SK-N-SH (cell line): ENCODE measurements at regions not wholly inside any gene's neighbourhood (a gene's known extent, or its start where the extent isn't known, plus 50 kb on each side); places are given as distances from the start of the nearest gene placed in this dataset.

Experiments used
- CTCF ChIA-PET: fragments of 300-600, 350-600 bp; formaldehyde crosslinking; extraction: SDS; loops from one replicate; lab custom pipeline; 2021; lab: Yijun Ruan, JAX
- POLR2A ChIA-PET: fragments of 350-600 bp; sonication (Branson Sonifier 250); formaldehyde crosslinking; extraction: SDS; loops from one replicate; lab custom pipeline; 2020; ENCODE audit warnings: antibody characterized with exemption, inconsistent platforms; lab: Yijun Ruan, JAX
- DNase-seq: peaks from one replicate; pipeline ENCODE4 v3.0.0; 2012
- H2AFZ ChIP-seq: fragments of 200-600 bp; sonication (generic); 2 replicates; pipeline ENCODE4 v1.8.1; 2016; ENCODE audit warnings: antibody characterized with exemption, mild to moderate bottlenecking, low read depth
- H3F3A ChIP-seq: fragments of 200-600 bp; sonication (generic); replicated peaks from 2 replicates; pipeline ENCODE3; 2016; ENCODE audit warnings: antibody characterized with exemption, mild to moderate bottlenecking; ENCODE audit not compliant: insufficient read depth
- H3K27ac ChIP-seq, 2 experiments: fragments of 200-500 bp in 1 of 2; fragments of 200-600 bp in 1 of 2; sonication (Bioruptor generic) in 1 of 2; sonication (generic), shearing (Covaris generic) in 1 of 2; 2 replicates each; pipeline versions ENCODE4 v1.5.1 to v1.6.1; 2014 to 2016; ENCODE audit warnings: low read depth in 2 of 2, inconsistent platforms in 1 of 2, low read length in 1 of 2, mild to moderate bottlenecking in 1 of 2, mixed read lengths in 1 of 2
- H3K27me3 ChIP-seq: fragments of 200-600 bp; sonication (generic), shearing (Covaris generic); 2 replicates; pipeline ENCODE4 v1.6.1; 2016; ENCODE audit warnings: mixed run types; ENCODE audit not compliant: insufficient read depth
- H3K36me3 ChIP-seq, 2 experiments: fragments of 200-500 bp in 1 of 2; fragments of 200-600 bp in 1 of 2; sonication (Bioruptor generic) in 1 of 2; sonication (generic) in 1 of 2; replicated peaks in 1 of 2; 2 replicates each; pipeline versions ENCODE3 to v1.5.1; 2014 to 2016; ENCODE audit warnings: low read length in 1 of 2, mild to moderate bottlenecking in 1 of 2; ENCODE audit not compliant: insufficient read depth in 2 of 2, control insufficient read depth in 1 of 2
- H3K4me1 ChIP-seq, 2 experiments: fragments of 200-500 bp in 1 of 2; fragments of 200-600 bp in 1 of 2; sonication (Bioruptor generic) in 1 of 2; sonication (generic), shearing (Covaris generic) in 1 of 2; 2 replicates each; pipeline versions ENCODE4 v1.5.1 to v1.6.1; 2014 to 2016; ENCODE audit warnings: low read depth in 1 of 2, low read length in 1 of 2, mixed run types in 1 of 2; ENCODE audit not compliant: insufficient read depth in 2 of 2, control insufficient read depth in 1 of 2
- H3K4me2 ChIP-seq: fragments of 200-600 bp; sonication (generic), shearing (Covaris generic); 2 replicates; pipeline ENCODE4 v1.6.1; 2017; ENCODE audit warnings: mixed run types
- H3K4me3 ChIP-seq, 2 experiments: fragments of 200-500 bp in 1 of 2; fragments of 200-600 bp in 1 of 2; sonication (Bioruptor generic) in 1 of 2; sonication (generic), shearing (Covaris generic) in 1 of 2; 2 replicates each; pipeline versions ENCODE4 v1.5.1 to v1.8.1; 2014 to 2016; ENCODE audit warnings: low read depth in 2 of 2, inconsistent platforms in 1 of 2, low read length in 1 of 2, mild to moderate bottlenecking in 1 of 2, mixed read lengths in 1 of 2, moderate library complexity in 1 of 2
- H3K79me2 ChIP-seq: fragments of 200-600 bp; sonication (generic); 2 replicates; pipeline ENCODE4 v1.8.1; 2017; ENCODE audit warnings: mild to moderate bottlenecking; ENCODE audit not compliant: insufficient read depth
- H3K9ac ChIP-seq: fragments of 200-600 bp; sonication (generic); 2 replicates; pipeline ENCODE4 v1.6.1; 2017; ENCODE audit warnings: mixed run types
- H3K9me2 ChIP-seq: fragments of 200-600 bp; sonication (generic); 2 replicates; pipeline ENCODE4 v1.6.1; 2017; ENCODE audit warnings: mixed run types
- H3K9me3 ChIP-seq: fragments of 200-600 bp; sonication (generic); 2 replicates; pipeline ENCODE4 v1.6.1; 2017; ENCODE audit warnings: mixed run types, mild to moderate bottlenecking, moderate library complexity
- H4K20me1 ChIP-seq: fragments of 200-600 bp; sonication (generic); 2 replicates; pipeline ENCODE4 v1.6.1; 2017; ENCODE audit warnings: mild to moderate bottlenecking, mixed run types; ENCODE audit not compliant: insufficient read depth
- CHD2 ChIP-seq: fragments of 150-350 bp; IDR thresholded peaks from 2 replicates; pipeline ENCODE4 v1.6.1; 2018; ENCODE audit warnings: low read length; ENCODE audit not compliant: partially characterized antibody
- EP300 ChIP-seq, 2 experiments: IDR thresholded peaks; 2 replicates each; pipeline versions ENCODE4 v1.4.0 to v1.6.1; 2012; ENCODE audit warnings: borderline replicate concordance in 1 of 2, low read depth in 1 of 2, low read length in 1 of 2
- FOSL2 ChIP-seq: IDR thresholded peaks from 2 replicates; pipeline ENCODE4 v1.4.0; 2012; ENCODE audit warnings: low read depth, mild to moderate bottlenecking, moderate library complexity, borderline replicate concordance
- FOXJ3 ChIP-seq: sonication (generic); formaldehyde crosslinking; IDR thresholded peaks from 2 replicates; pipeline ENCODE4 v1.5.1; 2020; ENCODE audit warnings: mild to moderate bottlenecking, missing genetic modification reagents
- GABPA ChIP-seq: IDR thresholded peaks from 2 replicates; pipeline ENCODE4 v1.4.0; 2012; ENCODE audit warnings: low read depth, mild to moderate bottlenecking
- GATA2 ChIP-seq: sonication (generic); formaldehyde crosslinking; IDR thresholded peaks from 2 replicates; pipeline ENCODE4 v1.5.0; 2020; ENCODE audit warnings: mild to moderate bottlenecking, missing genetic modification reagents
- IRF3 ChIP-seq: fragments of 150-350 bp; IDR thresholded peaks from 2 replicates; pipeline ENCODE4 v1.6.1; 2016; ENCODE audit warnings: mild to moderate bottlenecking, low read depth, low read length
- JUND ChIP-seq: IDR thresholded peaks from 2 replicates; pipeline ENCODE4 v1.4.0; 2012
- MEF2A ChIP-seq: IDR thresholded peaks from 2 replicates; pipeline ENCODE4 v1.4.0; 2012; ENCODE audit warnings: low read depth, borderline replicate concordance
- MXI1 ChIP-seq: IDR thresholded peaks from 2 replicates; pipeline ENCODE4 v1.6.1; 2012; ENCODE audit warnings: mild to moderate bottlenecking, low read depth, low read length, improper control_type of control experiment
- NFIC ChIP-seq: IDR thresholded peaks from 2 replicates; pipeline ENCODE4 v1.4.0; 2012; ENCODE audit warnings: borderline replicate concordance
- NRF1 ChIP-seq: IDR thresholded peaks from 2 replicates; pipeline ENCODE4 v1.6.1; 2012; ENCODE audit warnings: low read depth, mild to moderate bottlenecking, low read length
- RAD21 ChIP-seq: IDR thresholded peaks from 2 replicates; pipeline ENCODE4 v1.6.1; 2012; ENCODE audit warnings: mild to moderate bottlenecking, low read length
- REST ChIP-seq: IDR thresholded peaks from 2 replicates; pipeline ENCODE4 v1.6.1; 2012; ENCODE audit warnings: mild to moderate bottlenecking, low read depth, low read length, moderate library complexity
- SIN3A ChIP-seq: IDR thresholded peaks from 2 replicates; pipeline ENCODE4 v1.6.1; 2012; ENCODE audit warnings: low read depth, mild to moderate bottlenecking, low read length, moderate library complexity, borderline replicate concordance
- TAF1 ChIP-seq: IDR thresholded peaks from 2 replicates; pipeline ENCODE4 v1.6.1; 2012; ENCODE audit warnings: low read depth, mild to moderate bottlenecking, low read length, moderate library complexity, borderline replicate concordance
- TEAD4 ChIP-seq: IDR thresholded peaks from 2 replicates; pipeline ENCODE4 v1.4.0; 2012; ENCODE audit warnings: mild to moderate bottlenecking, borderline replicate concordance; ENCODE audit not compliant: insufficient read depth
- USF1 ChIP-seq: IDR thresholded peaks from 2 replicates; pipeline ENCODE4 v1.4.0; 2012; ENCODE audit warnings: low read depth, borderline replicate concordance
- YY1 ChIP-seq: IDR thresholded peaks from 2 replicates; pipeline ENCODE4 v1.4.0; 2012; ENCODE audit warnings: low read depth, mild to moderate bottlenecking
- WGBS: methylation state at CpG from one replicate; pipeline ENCODE4 v1.1.6; 2017; ENCODE audit warnings: low lambda C conversion rate; 5-methylcytosine and 5-hydroxymethylcytosine counted together
- TF ChIP-seq, protein P1 (sequence below): IDR thresholded peaks from 2 replicates; pipeline ENCODE4; 2012
- TF ChIP-seq, protein P2 (sequence below): fragments of 150-350 bp; IDR thresholded peaks from 2 replicates; pipeline ENCODE4 v1.6.1; 2017; ENCODE audit warnings: antibody characterized with exemption, low read length, low read depth, borderline replicate concordance
- TF ChIP-seq, protein P3 (sequence below): fragments of 200-600 bp; sonication (generic); IDR thresholded peaks from 2 replicates; pipeline ENCODE4 v1.6.1; 2017; ENCODE audit warnings: antibody characterized with exemption, mild to moderate bottlenecking, moderate library complexity

DNA sequence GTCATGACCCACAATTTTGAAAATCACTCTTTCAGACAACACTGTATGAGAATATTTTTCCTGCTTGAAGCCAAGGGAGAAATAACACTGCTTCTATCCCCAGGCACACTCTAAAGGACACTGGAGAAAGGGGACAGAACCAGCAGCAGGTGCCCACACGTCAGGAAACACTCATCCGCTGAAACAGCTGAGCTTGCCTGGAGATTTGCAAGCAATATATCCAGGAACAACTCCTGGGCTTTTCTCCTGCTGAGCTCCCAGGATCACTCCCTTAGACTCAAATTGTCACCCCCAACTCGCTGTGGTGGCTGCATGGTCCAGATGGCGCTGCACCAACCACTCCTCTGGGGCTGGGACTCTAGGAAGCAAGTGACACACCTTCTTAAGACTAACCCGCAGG lies 186.7 kb downstream of the ARL4C start (continued):
- TF ChIP-seq, protein P1, sequence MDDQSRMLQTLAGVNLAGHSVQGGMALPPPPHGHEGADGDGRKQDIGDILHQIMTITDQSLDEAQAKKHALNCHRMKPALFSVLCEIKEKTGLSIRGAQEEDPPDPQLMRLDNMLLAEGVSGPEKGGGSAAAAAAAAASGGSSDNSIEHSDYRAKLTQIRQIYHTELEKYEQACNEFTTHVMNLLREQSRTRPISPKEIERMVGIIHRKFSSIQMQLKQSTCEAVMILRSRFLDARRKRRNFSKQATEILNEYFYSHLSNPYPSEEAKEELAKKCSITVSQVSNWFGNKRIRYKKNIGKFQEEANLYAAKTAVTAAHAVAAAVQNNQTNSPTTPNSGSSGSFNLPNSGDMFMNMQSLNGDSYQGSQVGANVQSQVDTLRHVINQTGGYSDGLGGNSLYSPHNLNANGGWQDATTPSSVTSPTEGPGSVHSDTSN, result no peak
- no peak for TF ChIP-seq TAF1
- TF ChIP-seq SIN3A, result no peak
- TF ChIP-seq JUND, result no peak
- TF ChIP-seq REST, result no peak
- no peak for TF ChIP-seq FOSL2

GRCh38 chr2:234309431-234309830 lies 187.4 kb downstream of the ARL4C start:
- Histone ChIP-seq H3K4me2 (no peak overlapping the region), H3K9me2 (no peaks in the 10 kb centered on the region), H4K20me1 (no peaks in the 10 kb centered on the region), H3K27ac (no peak overlapping the region), H2AFZ (no peak overlapping the region), H3K4me3 (no peak overlapping the region), H3K9me3 (no peaks in the 10 kb centered on the region), H3K4me1 (peaks cover 0 to 2% of the 10 kb centered on the region in 2 experiments; a peak in 1 of 4 replicates), H3F3A (no peaks in the 10 kb centered on the region), H3K9ac (no peak overlapping the region), H3K27me3 (no peaks in the 10 kb centered on the region), H3K79me2 (no peaks in the 10 kb centered on the region), H3K36me3 (no peaks in the 10 kb centered on the region)
- POLR2A ChIA-PET, result no interaction called here
- CTCF ChIA-PET, result interaction anchor here (0.7 to 1.3 kb wide), 3 partner anchors 21 to 191 kb away, joined by 3 to 4 read pairs (median 3); no protein-coding TSS in a partner anchor
- WGBS, result 83% methylated on average over 5 of the region's 5 CpGs
- DNase-seq, result no peak
- TF ChIP-seq, protein P2, sequence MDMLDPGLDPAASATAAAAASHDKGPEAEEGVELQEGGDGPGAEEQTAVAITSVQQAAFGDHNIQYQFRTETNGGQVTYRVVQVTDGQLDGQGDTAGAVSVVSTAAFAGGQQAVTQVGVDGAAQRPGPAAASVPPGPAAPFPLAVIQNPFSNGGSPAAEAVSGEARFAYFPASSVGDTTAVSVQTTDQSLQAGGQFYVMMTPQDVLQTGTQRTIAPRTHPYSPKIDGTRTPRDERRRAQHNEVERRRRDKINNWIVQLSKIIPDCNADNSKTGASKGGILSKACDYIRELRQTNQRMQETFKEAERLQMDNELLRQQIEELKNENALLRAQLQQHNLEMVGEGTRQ, result no peak
- TF ChIP-seq MEF2A (no peak), FOXJ3 (CRISPR knock-in tag) (no peak), TEAD4 (no peak), RAD21 (no peak), SIN3A (no peak), CHD2 (no peak), MXI1 (no peak), YY1 (no peak), EP300 (IDR thresholded peaks at IDR 0.05; ENCODE audit: borderline replicate concordance in 1 of 2, low read depth in 1 of 2, low read length in 1 of 2) (no peak), NRF1 (no peak), IRF3 (no peak), NFIC (no peak), GABPA (no peak), TAF1 (no peak), GATA2 (CRISPR knock-in tag) (no peak), USF1 (no peak)
- TF ChIP-seq, protein P3, sequence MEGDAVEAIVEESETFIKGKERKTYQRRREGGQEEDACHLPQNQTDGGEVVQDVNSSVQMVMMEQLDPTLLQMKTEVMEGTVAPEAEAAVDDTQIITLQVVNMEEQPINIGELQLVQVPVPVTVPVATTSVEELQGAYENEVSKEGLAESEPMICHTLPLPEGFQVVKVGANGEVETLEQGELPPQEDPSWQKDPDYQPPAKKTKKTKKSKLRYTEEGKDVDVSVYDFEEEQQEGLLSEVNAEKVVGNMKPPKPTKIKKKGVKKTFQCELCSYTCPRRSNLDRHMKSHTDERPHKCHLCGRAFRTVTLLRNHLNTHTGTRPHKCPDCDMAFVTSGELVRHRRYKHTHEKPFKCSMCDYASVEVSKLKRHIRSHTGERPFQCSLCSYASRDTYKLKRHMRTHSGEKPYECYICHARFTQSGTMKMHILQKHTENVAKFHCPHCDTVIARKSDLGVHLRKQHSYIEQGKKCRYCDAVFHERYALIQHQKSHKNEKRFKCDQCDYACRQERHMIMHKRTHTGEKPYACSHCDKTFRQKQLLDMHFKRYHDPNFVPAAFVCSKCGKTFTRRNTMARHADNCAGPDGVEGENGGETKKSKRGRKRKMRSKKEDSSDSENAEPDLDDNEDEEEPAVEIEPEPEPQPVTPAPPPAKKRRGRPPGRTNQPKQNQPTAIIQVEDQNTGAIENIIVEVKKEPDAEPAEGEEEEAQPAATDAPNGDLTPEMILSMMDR, result no peak
